ENCODE measurements at regions not wholly inside any gene's neighbourhood (a gene's known extent, or its start where the extent isn't known, plus 50 kb on each side); places are given as distances from the start of the nearest gene placed in this dataset.

DNA sequence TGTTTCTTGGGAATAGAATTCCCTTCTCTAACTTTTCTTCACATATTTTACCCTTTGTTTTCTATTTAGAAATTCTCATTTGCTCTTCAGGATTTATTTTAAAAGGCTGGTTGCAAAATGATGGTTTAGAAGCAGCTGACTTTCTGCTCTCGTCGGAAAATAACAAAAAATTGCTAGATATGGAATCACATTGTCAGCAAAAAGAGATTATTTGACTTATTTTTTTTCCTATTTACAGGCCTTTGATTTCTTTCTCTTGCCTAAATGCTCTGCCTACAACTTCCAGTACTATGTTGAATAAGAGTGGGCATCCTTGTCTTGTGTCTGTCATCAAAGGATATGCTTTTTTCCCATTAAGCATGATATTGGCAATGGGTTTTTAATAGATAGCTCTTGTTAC lies 1619.1 kb upstream of the ACO1 start:
- H3K23ac ChIP-seq (ENCODE audit: low read length): no peak overlapping the region
- no peak overlapping the region for H3K4me2 ChIP-seq (ENCODE audit: low read length)
- H3K9ac ChIP-seq (ENCODE audit: low read length): no peak overlapping the region
- no peak overlapping the region for H3K4ac ChIP-seq (ENCODE audit: low read depth, low read length)
- H3K27ac ChIP-seq (ENCODE audit: low read depth, low read length): no peak overlapping the region
- no peak overlapping the region for H2BK5ac ChIP-seq (ENCODE audit: low read depth, low read length, poor library complexity)
- DNase-seq: no peak
- H3K4me3 ChIP-seq (ENCODE audit: low read depth, low read length): no peak overlapping the region
- no peaks in the 10 kb centered on the region for H3K27me3 ChIP-seq (ENCODE audit: insufficient read depth, low read length)
- H3K9me3 ChIP-seq (ENCODE audit: insufficient read depth, low read depth, low read length): no peaks in the 10 kb centered on the region
- H3K4me1 ChIP-seq (ENCODE audit: control insufficient read depth in 1 of 2, insufficient read depth in 2 of 2, low read length in 2 of 2): no peaks in the 10 kb centered on the region
- no peak overlapping the region for H2BK120ac ChIP-seq (ENCODE audit: insufficient read depth, low read length, poor library complexity)
- no peaks in the 10 kb centered on the region for H3K79me2 ChIP-seq (ENCODE audit: control insufficient read depth, insufficient read depth, low read length, poor library complexity)
- H4K91ac ChIP-seq (ENCODE audit: low read depth, low read length): no peak overlapping the region
- no peaks in the 10 kb centered on the region for H3K36me3 ChIP-seq (ENCODE audit: control insufficient read depth in 1 of 2, insufficient read depth in 2 of 2, low read length in 2 of 2)
- H4K12ac ChIP-seq (ENCODE audit: low read depth, low read length): no peak overlapping the region
- H2AK5ac ChIP-seq (ENCODE audit: low read length): no peak overlapping the region
- H3K79me1 ChIP-seq (ENCODE audit: low read length): no peaks in the 10 kb centered on the region
- H4K8ac ChIP-seq (ENCODE audit: low read depth, low read length): no peak overlapping the region
- WGBS (ENCODE audit: extremely low coverage, insufficient coverage, insufficient read length): no CpG with 5 or more reads among the region's 2 CpGs
- H2BK12ac ChIP-seq (ENCODE audit: low read length): no peak overlapping the region
- no peak overlapping the region for H2AFZ ChIP-seq (ENCODE audit: insufficient read depth, low read length, poor library complexity)
- no peak overlapping the region for H3K18ac ChIP-seq (ENCODE audit: low read length)
- no peak overlapping the region for H3K14ac ChIP-seq (ENCODE audit: low read length)

DNA sequence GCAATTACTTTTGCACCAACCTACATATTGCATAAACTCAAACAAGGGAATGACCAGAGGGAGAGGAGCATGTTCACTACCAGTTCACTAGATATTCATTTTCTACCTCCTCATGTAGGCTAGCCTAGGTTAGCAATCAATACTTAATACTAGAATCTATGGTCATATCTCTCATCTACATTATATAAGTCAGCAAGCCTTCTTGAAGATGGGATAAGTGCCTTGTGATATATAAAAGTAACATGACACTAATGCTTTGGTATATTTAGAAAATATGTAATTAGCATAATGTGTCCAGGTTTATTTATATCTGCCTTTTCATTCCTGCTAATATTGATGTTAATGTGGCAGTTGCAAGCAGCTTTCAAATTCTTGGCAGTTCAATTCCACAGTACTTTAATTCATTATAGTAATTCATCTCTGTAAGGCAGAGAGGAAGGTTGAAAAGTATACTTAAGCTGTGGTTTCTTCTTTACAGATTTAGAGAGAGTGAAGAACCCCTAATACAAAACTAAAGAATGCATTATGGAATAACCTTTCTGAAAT lies 1613.2 kb upstream of the ACO1 start:
- Histone ChIP-seq H3K4me2 (ENCODE audit: low read length) (no peak overlapping the region), H2AFZ (ENCODE audit: insufficient read depth, low read length, poor library complexity) (no peak overlapping the region), H3K4me3 (ENCODE audit: low read depth, low read length) (no peak overlapping the region), H3K9ac (ENCODE audit: low read length) (no peak overlapping the region), H3K9me3 (ENCODE audit: insufficient read depth, low read depth, low read length) (no peaks in the 10 kb centered on the region), H3K27me3 (ENCODE audit: insufficient read depth, low read length) (no peaks in the 10 kb centered on the region), H3K27ac (ENCODE audit: low read depth, low read length) (no peak overlapping the region), H2BK12ac (ENCODE audit: low read length) (no peak overlapping the region), H3K79me1 (ENCODE audit: low read length) (no peaks in the 10 kb centered on the region), H4K8ac (ENCODE audit: low read depth, low read length) (no peak overlapping the region), H4K91ac (ENCODE audit: low read depth, low read length) (no peak overlapping the region), H3K23ac (ENCODE audit: low read length) (no peak overlapping the region), H3K4me1 (ENCODE audit: control insufficient read depth in 1 of 2, insufficient read depth in 2 of 2, low read length in 2 of 2) (no peaks in the 10 kb centered on the region), H3K79me2 (ENCODE audit: control insufficient read depth, insufficient read depth, low read length, poor library complexity) (no peaks in the 10 kb centered on the region), H3K4ac (ENCODE audit: low read depth, low read length) (no peak overlapping the region), H2AK5ac (ENCODE audit: low read length) (no peak overlapping the region), H2BK5ac (ENCODE audit: low read depth, low read length, poor library complexity) (no peak overlapping the region), H4K12ac (ENCODE audit: low read depth, low read length) (no peak overlapping the region), H3K36me3 (ENCODE audit: control insufficient read depth in 1 of 2, insufficient read depth in 2 of 2, low read length in 2 of 2) (no peaks in the 10 kb centered on the region), H3K18ac (ENCODE audit: low read length) (no peak overlapping the region), H2BK120ac (ENCODE audit: insufficient read depth, low read length, poor library complexity) (no peak overlapping the region), H3K14ac (ENCODE audit: low read length) (no peak overlapping the region)
- no peak for DNase-seq

- H3K4me2 ChIP-seq (ENCODE audit: low read length): no peak overlapping the region
- no peak overlapping the region for H3K9ac ChIP-seq (ENCODE audit: low read length)
- no CpG with 5 or more reads among the region's 2 CpGs for WGBS (ENCODE audit: extremely low coverage, insufficient coverage, insufficient read length)
- H3K14ac ChIP-seq (ENCODE audit: low read length): no peak overlapping the region
- no peak for DNase-seq
- no peak overlapping the region for H3K23ac ChIP-seq (ENCODE audit: low read length)
- no peak overlapping the region for H2BK120ac ChIP-seq (ENCODE audit: insufficient read depth, low read length, poor library complexity)
- H2AFZ ChIP-seq (ENCODE audit: insufficient read depth, low read length, poor library complexity): no peak overlapping the region
- no peak overlapping the region for H4K91ac ChIP-seq (ENCODE audit: low read depth, low read length)
- H2BK12ac ChIP-seq (ENCODE audit: low read length): no peak overlapping the region
- no peak overlapping the region for H4K8ac ChIP-seq (ENCODE audit: low read depth, low read length)
- H3K18ac ChIP-seq (ENCODE audit: low read length): no peak overlapping the region
- H2BK5ac ChIP-seq (ENCODE audit: low read depth, low read length, poor library complexity): no peak overlapping the region
- H3K27me3 ChIP-seq (ENCODE audit: insufficient read depth, low read length): no peaks in the 10 kb centered on the region
- H3K36me3 ChIP-seq (ENCODE audit: control insufficient read depth in 1 of 2, insufficient read depth in 2 of 2, low read length in 2 of 2): no peaks in the 10 kb centered on the region
- H3K9me3 ChIP-seq (ENCODE audit: insufficient read depth, low read depth, low read length): no peaks in the 10 kb centered on the region
- no peaks in the 10 kb centered on the region for H3K4me1 ChIP-seq (ENCODE audit: control insufficient read depth in 1 of 2, insufficient read depth in 2 of 2, low read length in 2 of 2)
- H3K4ac ChIP-seq (ENCODE audit: low read depth, low read length): no peak overlapping the region
- H2AK5ac ChIP-seq (ENCODE audit: low read length): no peak overlapping the region
- no peak overlapping the region for H3K27ac ChIP-seq (ENCODE audit: low read depth, low read length)
- no peaks in the 10 kb centered on the region for H3K79me2 ChIP-seq (ENCODE audit: control insufficient read depth, insufficient read depth, low read length, poor library complexity)
- H3K79me1 ChIP-seq (ENCODE audit: low read length): no peaks in the 10 kb centered on the region
- H4K12ac ChIP-seq (ENCODE audit: low read depth, low read length): no peak overlapping the region
- no peak overlapping the region for H3K4me3 ChIP-seq (ENCODE audit: low read depth, low read length)
These were observed 1612.7 kb upstream of the ACO1 start for GRCh38 chr9:30771760-30772159.

DNA sequence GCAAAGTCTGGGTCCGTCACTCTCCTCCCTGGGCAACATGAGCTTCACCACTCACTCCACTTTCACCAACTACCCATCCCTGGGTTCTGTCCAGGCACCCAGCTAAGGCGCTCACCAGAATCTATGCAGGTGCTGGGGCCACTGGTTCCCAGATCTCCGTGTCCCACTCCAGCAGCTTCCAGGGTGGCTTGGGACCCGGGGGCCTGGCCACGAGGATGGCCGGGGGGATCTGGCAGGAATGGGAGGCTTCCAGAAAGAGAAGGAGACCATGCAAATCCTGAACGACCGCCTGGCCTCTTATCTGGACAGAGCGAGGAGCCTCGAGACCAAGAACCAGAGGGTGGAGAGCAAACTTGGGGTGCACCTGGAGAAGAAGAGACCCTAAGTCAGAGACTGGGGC lies 1611.0 kb upstream of the ACO1 start:
- Histone ChIP-seq H2BK120ac (ENCODE audit: insufficient read depth, low read length, poor library complexity) (no peak overlapping the region), H3K4ac (ENCODE audit: low read depth, low read length) (no peak overlapping the region), H3K27me3 (ENCODE audit: insufficient read depth, low read length) (no peaks in the 10 kb centered on the region), H3K23ac (ENCODE audit: low read length) (no peak overlapping the region), H2BK12ac (ENCODE audit: low read length) (no peak overlapping the region), H3K18ac (ENCODE audit: low read length) (no peak overlapping the region), H3K4me1 (ENCODE audit: control insufficient read depth in 1 of 2, insufficient read depth in 2 of 2, low read length in 2 of 2) (no peaks in the 10 kb centered on the region), H2BK5ac (ENCODE audit: low read depth, low read length, poor library complexity) (no peak overlapping the region), H3K9me3 (ENCODE audit: insufficient read depth, low read depth, low read length) (no peaks in the 10 kb centered on the region), H4K8ac (ENCODE audit: low read depth, low read length) (no peak overlapping the region), H3K9ac (ENCODE audit: low read length) (no peak overlapping the region), H3K79me1 (ENCODE audit: low read length) (no peaks in the 10 kb centered on the region), H3K36me3 (ENCODE audit: control insufficient read depth in 1 of 2, insufficient read depth in 2 of 2, low read length in 2 of 2) (no peaks in the 10 kb centered on the region), H4K91ac (ENCODE audit: low read depth, low read length) (no peak overlapping the region), H2AFZ (ENCODE audit: insufficient read depth, low read length, poor library complexity) (no peak overlapping the region), H3K79me2 (ENCODE audit: control insufficient read depth, insufficient read depth, low read length, poor library complexity) (no peaks in the 10 kb centered on the region), H3K4me3 (ENCODE audit: low read depth, low read length) (no peak overlapping the region), H4K12ac (ENCODE audit: low read depth, low read length) (no peak overlapping the region), H3K14ac (ENCODE audit: low read length) (no peak overlapping the region), H3K4me2 (ENCODE audit: low read length) (no peak overlapping the region), H3K27ac (ENCODE audit: low read depth, low read length) (no peak overlapping the region), H2AK5ac (ENCODE audit: low read length) (no peak overlapping the region)
- no CpG with 5 or more reads among the region's 10 CpGs for WGBS (ENCODE audit: extremely low coverage, insufficient coverage, insufficient read length)
- no peak for DNase-seq
